Astrocyte (in vitro differentiated cells and primary cell): ENCODE measurements at regions not wholly inside any gene's neighbourhood (a gene's known extent, or its start where the extent isn't known, plus 50 kb on each side); places are given as distances from the start of the nearest gene placed in this dataset.

Experiments used
- EZH2 ChIP-seq: IDR thresholded peaks from 2 replicates; pipeline ENCODE4 v1.6.1; 2012; ENCODE audit warnings: mild to moderate bottlenecking, low read length, inconsistent platforms; ENCODE audit not compliant: insufficient read depth
- TF ChIP-seq, protein P1 (sequence below): IDR thresholded peaks from 2 replicates; pipeline ENCODE4 v1.5.1; 2011; ENCODE audit warnings: low read depth, mild to moderate bottlenecking, inconsistent platforms, low read length, moderate library complexity; ENCODE audit not compliant: insufficient read depth

DNA sequence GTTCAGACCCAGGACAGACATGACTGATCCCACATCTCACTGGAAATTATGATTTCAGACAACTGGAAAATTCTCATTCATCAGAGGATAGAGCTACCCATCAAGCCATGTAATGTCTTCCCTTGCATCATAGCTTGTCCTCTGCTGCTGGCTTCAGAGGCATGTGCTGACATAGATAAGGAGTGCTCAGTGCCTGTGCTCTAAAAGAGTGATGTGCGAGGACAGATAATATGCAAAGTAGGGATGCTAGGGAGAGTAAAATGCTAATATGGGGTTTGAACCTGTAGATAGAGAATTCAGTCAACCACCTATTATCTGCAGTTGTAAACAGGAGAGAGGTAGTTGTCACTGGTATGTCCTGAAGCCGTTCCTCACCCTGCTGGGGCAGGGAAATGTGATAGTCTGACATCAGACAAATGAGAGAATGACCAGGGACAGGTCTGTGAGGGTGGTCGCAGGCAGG lies 349.7 kb upstream of the CCL2 start:
- TF ChIP-seq, protein P1, sequence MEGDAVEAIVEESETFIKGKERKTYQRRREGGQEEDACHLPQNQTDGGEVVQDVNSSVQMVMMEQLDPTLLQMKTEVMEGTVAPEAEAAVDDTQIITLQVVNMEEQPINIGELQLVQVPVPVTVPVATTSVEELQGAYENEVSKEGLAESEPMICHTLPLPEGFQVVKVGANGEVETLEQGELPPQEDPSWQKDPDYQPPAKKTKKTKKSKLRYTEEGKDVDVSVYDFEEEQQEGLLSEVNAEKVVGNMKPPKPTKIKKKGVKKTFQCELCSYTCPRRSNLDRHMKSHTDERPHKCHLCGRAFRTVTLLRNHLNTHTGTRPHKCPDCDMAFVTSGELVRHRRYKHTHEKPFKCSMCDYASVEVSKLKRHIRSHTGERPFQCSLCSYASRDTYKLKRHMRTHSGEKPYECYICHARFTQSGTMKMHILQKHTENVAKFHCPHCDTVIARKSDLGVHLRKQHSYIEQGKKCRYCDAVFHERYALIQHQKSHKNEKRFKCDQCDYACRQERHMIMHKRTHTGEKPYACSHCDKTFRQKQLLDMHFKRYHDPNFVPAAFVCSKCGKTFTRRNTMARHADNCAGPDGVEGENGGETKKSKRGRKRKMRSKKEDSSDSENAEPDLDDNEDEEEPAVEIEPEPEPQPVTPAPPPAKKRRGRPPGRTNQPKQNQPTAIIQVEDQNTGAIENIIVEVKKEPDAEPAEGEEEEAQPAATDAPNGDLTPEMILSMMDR = no peak
- no peak for TF ChIP-seq EZH2
